ENCODE measurements at regions not wholly inside any gene's neighbourhood (a gene's known extent, or its start where the extent isn't known, plus 50 kb on each side); places are given as distances from the start of the nearest gene placed in this dataset.

- Histone ChIP-seq H3K4me3 (ENCODE audit: low read length) (no peak overlapping the region), H3K36me3 (ENCODE audit: insufficient read depth, low read length) (no peaks in the 10 kb centered on the region), H3K4me1 (ENCODE audit: insufficient read depth, low read length) (no peaks in the 10 kb centered on the region), H3K27me3 (ENCODE audit: control insufficient read depth in 1 of 2, insufficient read depth in 2 of 2, low read length in 2 of 2) (no peaks in the 10 kb centered on the region), H3K9me3 (ENCODE audit: control insufficient read depth in 1 of 2, insufficient read depth in 1 of 2, low read length in 2 of 2) (no peaks in the 10 kb centered on the region), H3K27ac (ENCODE audit: low read depth in 1 of 2, low read length in 2 of 2) (no peak overlapping the region)
- ChIA-PET POLR2A (no interaction called here), CTCF (no interaction called here)
- ATAC-seq (ENCODE audit: poor library complexity): no peak
- H3K27me3 Mint-ChIP-seq: no peaks in the 10 kb centered on the region
- no peak overlapping the region for H3K27ac Mint-ChIP-seq
- TF ChIP-seq, protein P1, sequence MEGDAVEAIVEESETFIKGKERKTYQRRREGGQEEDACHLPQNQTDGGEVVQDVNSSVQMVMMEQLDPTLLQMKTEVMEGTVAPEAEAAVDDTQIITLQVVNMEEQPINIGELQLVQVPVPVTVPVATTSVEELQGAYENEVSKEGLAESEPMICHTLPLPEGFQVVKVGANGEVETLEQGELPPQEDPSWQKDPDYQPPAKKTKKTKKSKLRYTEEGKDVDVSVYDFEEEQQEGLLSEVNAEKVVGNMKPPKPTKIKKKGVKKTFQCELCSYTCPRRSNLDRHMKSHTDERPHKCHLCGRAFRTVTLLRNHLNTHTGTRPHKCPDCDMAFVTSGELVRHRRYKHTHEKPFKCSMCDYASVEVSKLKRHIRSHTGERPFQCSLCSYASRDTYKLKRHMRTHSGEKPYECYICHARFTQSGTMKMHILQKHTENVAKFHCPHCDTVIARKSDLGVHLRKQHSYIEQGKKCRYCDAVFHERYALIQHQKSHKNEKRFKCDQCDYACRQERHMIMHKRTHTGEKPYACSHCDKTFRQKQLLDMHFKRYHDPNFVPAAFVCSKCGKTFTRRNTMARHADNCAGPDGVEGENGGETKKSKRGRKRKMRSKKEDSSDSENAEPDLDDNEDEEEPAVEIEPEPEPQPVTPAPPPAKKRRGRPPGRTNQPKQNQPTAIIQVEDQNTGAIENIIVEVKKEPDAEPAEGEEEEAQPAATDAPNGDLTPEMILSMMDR (IDR thresholded peaks at IDR 0.05): no peak
- H3K9me3 Mint-ChIP-seq: peaks cover 9% of the 10 kb centered on the region
- H3K36me3 Mint-ChIP-seq (ENCODE audit: low read depth): no peaks in the 10 kb centered on the region
- DNase-seq: no peak
- no peak overlapping the region for H3K4me3 Mint-ChIP-seq
- no peaks in the 10 kb centered on the region for H3K4me1 Mint-ChIP-seq (ENCODE audit: low read depth)
- intact Hi-C loops (cut with DNase I, micrococcal nuclease): no loop called here
Measured at GRCh38 chr1:188669728-188670382, 1807.8 kb downstream of the BRINP3 start.

DNA sequence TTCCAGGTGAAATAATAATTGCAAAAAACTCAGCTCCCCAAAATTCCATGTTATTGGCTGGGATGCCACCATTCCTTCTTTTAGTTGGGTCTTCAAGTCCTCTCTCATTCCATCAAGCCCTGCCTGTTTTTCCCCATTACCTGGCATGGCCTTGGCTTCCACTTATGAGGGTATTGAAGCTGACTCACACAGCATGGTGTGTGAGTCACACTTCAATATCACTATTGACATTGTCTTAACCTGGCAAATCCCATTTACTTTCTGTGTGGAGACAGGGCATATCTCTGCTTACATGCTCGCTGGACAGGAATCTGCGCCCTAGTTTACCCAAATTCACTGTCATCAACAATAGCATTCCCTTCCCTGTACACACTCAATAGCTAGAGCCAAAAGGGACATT lies 1806.8 kb downstream of the BRINP3 start:
- intact Hi-C loops (cut with DNase I, micrococcal nuclease): no loop called here
- ChIA-PET POLR2A (no interaction called here), CTCF (no interaction called here)
- Mint-ChIP-seq H3K27me3 (no peaks in the 10 kb centered on the region), H3K36me3 (ENCODE audit: low read depth) (no peaks in the 10 kb centered on the region), H3K27ac (no peak overlapping the region), H3K9me3 (peaks cover 9% of the 10 kb centered on the region), H3K4me1 (ENCODE audit: low read depth) (no peaks in the 10 kb centered on the region), H3K4me3 (no peak overlapping the region)
- ATAC-seq (ENCODE audit: poor library complexity) (no peak), DNase-seq (no peak)
- no peaks in the 10 kb centered on the region for H3K9me3 ChIP-seq (ENCODE audit: control insufficient read depth in 1 of 2, insufficient read depth in 1 of 2, low read length in 2 of 2)
- TF ChIP-seq, protein P1 (IDR thresholded peaks at IDR 0.05): no peak
- no peaks in the 10 kb centered on the region for H3K27me3 ChIP-seq (ENCODE audit: control insufficient read depth in 1 of 2, insufficient read depth in 2 of 2, low read length in 2 of 2)
- H3K27ac ChIP-seq (ENCODE audit: low read depth in 1 of 2, low read length in 2 of 2): no peak overlapping the region
- H3K4me1 ChIP-seq (ENCODE audit: insufficient read depth, low read length): no peaks in the 10 kb centered on the region
- no peaks in the 10 kb centered on the region for H3K36me3 ChIP-seq (ENCODE audit: insufficient read depth, low read length)
- H3K4me3 ChIP-seq (ENCODE audit: low read length): no peak overlapping the region

DNA sequence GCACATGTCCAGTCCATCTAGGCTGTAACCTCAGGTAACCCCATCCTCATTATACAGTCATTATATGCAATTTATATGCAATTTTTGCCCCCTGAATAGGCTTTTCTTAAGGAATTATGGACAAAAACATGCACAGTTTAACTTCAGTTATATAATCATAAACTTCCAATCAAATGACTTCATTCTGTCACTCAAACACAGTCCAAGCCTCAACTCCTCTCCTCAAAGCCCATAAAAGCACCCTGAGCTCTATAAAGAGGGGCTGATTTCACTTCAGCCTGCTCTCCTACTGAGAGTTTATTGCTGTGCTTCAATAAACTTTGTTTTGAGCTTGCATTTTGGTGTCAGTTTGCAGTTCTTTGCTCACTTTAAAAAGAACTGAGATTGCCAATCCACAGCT lies 1805.5 kb downstream of the BRINP3 start:
- intact Hi-C loops (cut with DNase I, micrococcal nuclease): no loop called here
- Mint-ChIP-seq H3K27me3 (no peaks in the 10 kb centered on the region), H3K4me3 (no peak overlapping the region), H3K36me3 (ENCODE audit: low read depth) (no peaks in the 10 kb centered on the region), H3K9me3 (peaks cover 4% of the 10 kb centered on the region), H3K4me1 (ENCODE audit: low read depth) (no peaks in the 10 kb centered on the region), H3K27ac (no peak overlapping the region)
- Histone ChIP-seq H3K36me3 (ENCODE audit: insufficient read depth, low read length) (no peaks in the 10 kb centered on the region), H3K4me1 (ENCODE audit: insufficient read depth, low read length) (no peaks in the 10 kb centered on the region), H3K27ac (ENCODE audit: low read depth in 1 of 2, low read length in 2 of 2) (no peak overlapping the region), H3K4me3 (ENCODE audit: low read length) (no peak overlapping the region), H3K9me3 (ENCODE audit: control insufficient read depth in 1 of 2, insufficient read depth in 1 of 2, low read length in 2 of 2) (no peaks in the 10 kb centered on the region), H3K27me3 (ENCODE audit: control insufficient read depth in 1 of 2, insufficient read depth in 2 of 2, low read length in 2 of 2) (no peaks in the 10 kb centered on the region)
- POLR2A ChIA-PET: no interaction called here
- TF ChIP-seq, protein P1 (IDR thresholded peaks at IDR 0.05): no peak
- no peak for ATAC-seq (ENCODE audit: poor library complexity)
- DNase-seq: no peak
- CTCF ChIA-PET: no interaction called here
